HEK293 (cell line): ENCODE measurements at regions not wholly inside any gene's neighbourhood (a gene's known extent, or its start where the extent isn't known, plus 50 kb on each side); places are given as distances from the start of the nearest gene placed in this dataset.

Experiments used
- CTCF ChIP-seq: fragments of 450-650 bp; formaldehyde crosslinking; IDR thresholded peaks from 2 replicates; pipeline ENCODE4 v1.5.1; 2016; ENCODE audit warnings: missing biosample characterization, missing genetic modification characterization
- KLF10 ChIP-seq: fragments of 450-650 bp; IDR thresholded peaks from 2 replicates; pipeline ENCODE4 v1.5.1; 2018; ENCODE audit warnings: missing biosample characterization, mild to moderate bottlenecking, missing genetic modification characterization
- YY1 ChIP-seq: fragments of 450-650 bp; formaldehyde crosslinking; IDR thresholded peaks from 2 replicates; pipeline ENCODE4 v1.5.1; 2018; ENCODE audit warnings: missing biosample characterization, missing genetic modification characterization
- ZBTB11 ChIP-seq: fragments of 450-650 bp; formaldehyde crosslinking; conservative IDR thresholded peaks from 2 replicates; pipeline ENCODE4 v1.5.1; 2016; ENCODE audit warnings: low read depth, missing biosample characterization, missing genetic modification characterization
- ZNF2 ChIP-seq: fragments of 450-650 bp; formaldehyde crosslinking; IDR thresholded peaks from 2 replicates; pipeline ENCODE4 v1.5.1; 2016; ENCODE audit warnings: missing biosample characterization, missing genetic modification characterization
- ZNF37A ChIP-seq: fragments of 450-650 bp; IDR thresholded peaks from 2 replicates; pipeline ENCODE4 v1.5.1; 2018; ENCODE audit warnings: missing biosample characterization, missing genetic modification characterization
- ZNF791 ChIP-seq: fragments of 450-650 bp; formaldehyde crosslinking; IDR thresholded peaks from 2 replicates; pipeline ENCODE4 v1.5.1; 2016; ENCODE audit warnings: missing biosample characterization, missing genetic modification characterization
- TF ChIP-seq, protein P1 (sequence below): sonication (generic); formaldehyde crosslinking; IDR thresholded peaks from 2 replicates; pipeline ENCODE4 v1.8.1; 2022; ENCODE audit warnings: mild to moderate bottlenecking, moderate library complexity, missing genetic modification reagents
- TF ChIP-seq, protein P2 (sequence below): fragments of 450-650 bp; formaldehyde crosslinking; IDR thresholded peaks from 2 replicates; pipeline ENCODE4 v1.5.1; 2016; ENCODE audit warnings: missing biosample characterization, missing genetic modification characterization

DNA sequence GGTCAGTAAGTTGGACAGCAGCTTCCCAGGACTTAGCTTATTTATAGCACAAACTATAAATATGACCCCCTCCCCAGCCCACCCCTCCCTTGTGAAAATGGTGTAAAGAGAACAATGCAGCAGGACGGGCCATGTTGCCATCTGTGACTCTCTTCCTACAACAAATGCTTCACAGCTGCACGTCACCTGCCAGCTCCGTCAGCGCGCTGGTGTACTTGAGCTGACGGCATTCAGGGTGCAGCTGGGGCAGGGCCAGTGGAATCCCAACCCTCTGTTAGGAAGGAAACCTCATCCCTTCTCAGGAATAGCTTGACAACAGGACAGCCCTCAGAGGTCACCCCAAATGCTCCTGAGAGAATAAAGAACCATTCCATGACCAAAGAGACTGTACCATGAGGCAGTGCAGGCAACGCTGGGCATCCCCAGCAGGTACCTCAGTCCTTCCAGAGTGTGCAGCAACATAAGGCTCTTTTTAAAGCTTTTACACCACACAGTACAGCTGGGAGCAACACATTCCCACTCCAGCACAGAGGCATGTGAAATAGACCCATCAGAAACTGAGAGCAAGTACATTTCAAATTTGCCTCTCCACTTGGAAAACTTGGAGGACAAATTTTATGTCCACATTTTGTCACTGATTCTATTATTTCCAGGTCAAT is 85.0 kb downstream of the ATP1A1 start:
- TF ChIP-seq YY1 (tag by site-specific recombination) (no peak), ZNF37A (no peak), ZBTB11 (no peak), CTCF (tag by site-specific recombination) (no peak), ZNF2 (no peak), KLF10 (tag by site-specific recombination) (no peak), ZNF791 (no peak)
- TF ChIP-seq, protein P1, sequence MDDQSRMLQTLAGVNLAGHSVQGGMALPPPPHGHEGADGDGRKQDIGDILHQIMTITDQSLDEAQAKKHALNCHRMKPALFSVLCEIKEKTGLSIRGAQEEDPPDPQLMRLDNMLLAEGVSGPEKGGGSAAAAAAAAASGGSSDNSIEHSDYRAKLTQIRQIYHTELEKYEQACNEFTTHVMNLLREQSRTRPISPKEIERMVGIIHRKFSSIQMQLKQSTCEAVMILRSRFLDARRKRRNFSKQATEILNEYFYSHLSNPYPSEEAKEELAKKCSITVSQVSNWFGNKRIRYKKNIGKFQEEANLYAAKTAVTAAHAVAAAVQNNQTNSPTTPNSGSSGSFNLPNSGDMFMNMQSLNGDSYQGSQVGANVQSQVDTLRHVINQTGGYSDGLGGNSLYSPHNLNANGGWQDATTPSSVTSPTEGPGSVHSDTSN (CRISPR knock-in tag) = no peak
- TF ChIP-seq, protein P2, sequence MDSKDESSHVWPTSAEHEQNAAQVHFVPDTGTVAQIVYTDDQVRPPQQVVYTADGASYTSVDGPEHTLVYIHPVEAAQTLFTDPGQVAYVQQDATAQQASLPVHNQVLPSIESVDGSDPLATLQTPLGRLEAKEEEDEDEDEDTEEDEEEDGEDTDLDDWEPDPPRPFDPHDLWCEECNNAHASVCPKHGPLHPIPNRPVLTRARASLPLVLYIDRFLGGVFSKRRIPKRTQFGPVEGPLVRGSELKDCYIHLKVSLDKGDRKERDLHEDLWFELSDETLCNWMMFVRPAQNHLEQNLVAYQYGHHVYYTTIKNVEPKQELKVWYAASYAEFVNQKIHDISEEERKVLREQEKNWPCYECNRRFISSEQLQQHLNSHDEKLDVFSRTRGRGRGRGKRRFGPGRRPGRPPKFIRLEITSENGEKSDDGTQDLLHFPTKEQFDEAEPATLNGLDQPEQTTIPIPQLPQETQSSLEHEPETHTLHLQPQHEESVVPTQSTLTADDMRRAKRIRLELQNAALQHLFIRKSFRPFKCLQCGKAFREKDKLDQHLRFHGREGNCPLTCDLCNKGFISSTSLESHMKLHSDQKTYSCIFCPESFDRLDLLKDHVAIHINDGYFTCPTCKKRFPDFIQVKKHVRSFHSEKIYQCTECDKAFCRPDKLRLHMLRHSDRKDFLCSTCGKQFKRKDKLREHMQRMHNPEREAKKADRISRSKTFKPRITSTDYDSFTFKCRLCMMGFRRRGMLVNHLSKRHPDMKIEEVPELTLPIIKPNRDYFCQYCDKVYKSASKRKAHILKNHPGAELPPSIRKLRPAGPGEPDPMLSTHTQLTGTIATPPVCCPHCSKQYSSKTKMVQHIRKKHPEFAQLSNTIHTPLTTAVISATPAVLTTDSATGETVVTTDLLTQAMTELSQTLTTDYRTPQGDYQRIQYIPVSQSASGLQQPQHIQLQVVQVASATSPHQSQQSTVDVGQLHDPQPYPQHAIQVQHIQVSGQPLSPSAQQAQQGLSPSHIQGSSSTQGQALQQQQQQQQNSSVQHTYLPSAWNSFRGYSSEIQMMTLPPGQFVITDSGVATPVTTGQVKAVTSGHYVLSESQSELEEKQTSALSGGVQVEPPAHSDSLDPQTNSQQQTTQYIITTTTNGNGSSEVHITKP (tag by site-specific recombination) = no peak
